Lower leg skin (tissue), 4 donors: ENCODE measurements at regions not wholly inside any gene's neighbourhood (a gene's known extent, or its start where the extent isn't known, plus 50 kb on each side); places are given as distances from the start of the nearest gene placed in this dataset.

ENCODE experiments used
- DNase-seq, 2 donors: peaks; one replicate each; pipeline ENCODE4 v3.0.0-alpha.2; 2019; ENCODE audit warnings: low spot score in 2 of 2
- H3K4me3 ChIP-seq: fragments of 200-600 bp; sonication (generic); 2 replicates; pipeline ENCODE4 v1.5.1; 2017; ENCODE audit warnings: mild to moderate bottlenecking, low read depth; ENCODE audit not compliant: poor library complexity, severe bottlenecking
- CTCF ChIP-seq, 3 donors: fragments of 450-650 bp; IDR thresholded peaks; one replicate each; pipeline ENCODE4 v1.5.1; 2016; ENCODE audit warnings: antibody characterized with exemption in 3 of 3, mild to moderate bottlenecking in 3 of 3, moderate library complexity in 2 of 3
- POLR2A ChIP-seq, 2 donors: fragments of 450-650 bp; IDR thresholded peaks; one replicate each; pipeline ENCODE4 v1.6.1; 2016 to 2017; ENCODE audit warnings: antibody characterized with exemption in 2 of 2, mild to moderate bottlenecking in 1 of 2, moderate library complexity in 1 of 2
- WGBS, 2 donors: methylation state at CpG; one replicate each; pipeline ENCODE4 v1.1.5; 2018; 5-methylcytosine and 5-hydroxymethylcytosine counted together
- intact Hi-C: fragments of 100-400 bp; cut with DNase I; formaldehyde crosslinking; loops from one replicate; pipeline ENCODE4 v1.15.0; 2023; ENCODE audit warnings: low total_unique reads

- 70% methylated on average over 3 of the region's 3 CpGs for WGBS, 2 donors
- intact Hi-C loops: no loop called here
- no peak for DNase-seq
- TF ChIP-seq CTCF (IDR thresholded peaks at IDR 0.05) (no peak), POLR2A (IDR thresholded peaks at IDR 0.05) (no peak)
- H3K4me3 ChIP-seq: no peak overlapping the region
Observed at GRCh38 chr10:2054728-2055127, 317.4 kb upstream of the ADARB2 start.

GRCh38 chr10:2053805-2054204 lies 316.5 kb upstream of the ADARB2 start:
- DNase-seq: no peak
- WGBS, 2 donors: 75 to 80% methylated on average over 5 of the region's 5 CpGs
- intact Hi-C loops: no loop called here
- TF ChIP-seq CTCF (IDR thresholded peaks at IDR 0.05): no peak
- no peak for TF ChIP-seq POLR2A (IDR thresholded peaks at IDR 0.05)
- H3K4me3 ChIP-seq: no peak overlapping the region

GRCh38 chr10:2051108-2051507 lies 313.8 kb upstream of the ADARB2 start:
- no peak overlapping the region for H3K4me3 ChIP-seq
- DNase-seq: no peak
- intact Hi-C loops: no loop called here
- 71 to 75% methylated on average over 7 of the region's 7 CpGs for WGBS, 2 donors
- TF ChIP-seq CTCF (IDR thresholded peaks at IDR 0.05): no peak
- TF ChIP-seq POLR2A (IDR thresholded peaks at IDR 0.05): no peak

- intact Hi-C loops: no loop called here
- TF ChIP-seq POLR2A (IDR thresholded peaks at IDR 0.05) (no peak), CTCF (IDR thresholded peaks at IDR 0.05) (no peak)
- no peak overlapping the region for H3K4me3 ChIP-seq
- DNase-seq: no peak
Observed at GRCh38 chr10:2049560-2049959, 312.2 kb upstream of the ADARB2 start.

GRCh38 chr10:2048337-2048973 lies 311.1 kb upstream of the ADARB2 start:
- intact Hi-C loops: no loop called here
- WGBS, 2 donors: 62 to 65% methylated on average over 5 of the region's 5 CpGs
- TF ChIP-seq CTCF (IDR thresholded peaks at IDR 0.05): no peak
- no peak for TF ChIP-seq POLR2A (IDR thresholded peaks at IDR 0.05)
- DNase-seq: no peak
- no peak overlapping the region for H3K4me3 ChIP-seq

- DNase-seq: no peak
- TF ChIP-seq CTCF (IDR thresholded peaks at IDR 0.05) (no peak), POLR2A (IDR thresholded peaks at IDR 0.05) (no peak)
- intact Hi-C loops: no loop called here
- WGBS, 2 donors: 61 to 82% methylated on average over 3 of the region's 3 CpGs
- no peak overlapping the region for H3K4me3 ChIP-seq
Observed at GRCh38 chr10:2047679-2048078, 310.4 kb upstream of the ADARB2 start.
